Activated naive CD8-positive, alpha-beta T cell treated with anti-CD3 and anti-CD28 coated beads, Interleukin-2, amount 50 U/mL, for 24 hours (primary cell): ENCODE measurements at regions not wholly inside any gene's neighbourhood (a gene's known extent, or its start where the extent isn't known, plus 50 kb on each side); places are given as distances from the start of the nearest gene placed in this dataset.
"Not testable (repeated sequence)": the region's sequence is repeated elsewhere in the genome, so short reads cannot be mapped to it uniquely, and the experiment has no call there.

Experiments
- ATAC-seq: fragments of 150-1000 bp; cut with Tn5 transposase; one replicate; pipeline ENCODE4 v1.10.0; 2021
- DNase-seq: peaks from one replicate; pipeline ENCODE4 v3.0.0; 2021
- H3K27ac Mint-ChIP-seq: one replicate; pipeline ENCODE4 v1.8.0; 2021; ENCODE audit warnings: mild to moderate bottlenecking, mixed read lengths
- H3K27me3 Mint-ChIP-seq: one replicate; pipeline ENCODE4 v1.8.0; 2021; ENCODE audit warnings: mixed read lengths
- H3K36me3 Mint-ChIP-seq: one replicate; pipeline ENCODE4 v1.8.0; 2021; ENCODE audit warnings: low read depth, mixed read lengths
- H3K4me1 Mint-ChIP-seq: one replicate; pipeline ENCODE4 v1.8.0; 2021; ENCODE audit warnings: mixed read lengths
- H3K4me3 Mint-ChIP-seq: one replicate; pipeline ENCODE4 v1.8.0; 2021; ENCODE audit warnings: mild to moderate bottlenecking, moderate library complexity, mixed read lengths
- H3K9me3 Mint-ChIP-seq: one replicate; pipeline ENCODE4 v1.8.0; 2021; ENCODE audit warnings: mixed read lengths

- Mint-ChIP-seq H3K27me3 (no peaks in the 10 kb centered on the region), H3K4me3 (no peak overlapping the region), H3K4me1 (no peaks in the 10 kb centered on the region), H3K27ac (no peak overlapping the region), H3K9me3 (no peaks in the 10 kb centered on the region), H3K36me3 (no peaks in the 10 kb centered on the region)
- DNase-seq = no peak
- no peak for ATAC-seq
Observed at GRCh38 chr6:63486196-63486595, 86.1 kb upstream of the LOC128125822 start.

- H3K4me3 Mint-ChIP-seq = no peak overlapping the region
- H3K4me1 Mint-ChIP-seq = no peaks in the 10 kb centered on the region
- no peak for DNase-seq
- no peaks in the 10 kb centered on the region for H3K9me3 Mint-ChIP-seq
- no peak for ATAC-seq
- H3K36me3 Mint-ChIP-seq = no peaks in the 10 kb centered on the region
- H3K27me3 Mint-ChIP-seq = no peaks in the 10 kb centered on the region
- H3K27ac Mint-ChIP-seq = no peak overlapping the region
Observed at GRCh38 chr6:63487103-63487813, 85.0 kb upstream of the LOC128125822 start.

- Mint-ChIP-seq H3K9me3 (no peaks in the 10 kb centered on the region), H3K4me3 (no peak overlapping the region), H3K27ac (no peak overlapping the region), H3K36me3 (no peaks in the 10 kb centered on the region), H3K4me1 (peaks cover 2% of the 10 kb centered on the region), H3K27me3 (no peaks in the 10 kb centered on the region)
- ATAC-seq = no peak
- DNase-seq = no peak
Observed at GRCh38 chr6:63491119-63491518, 81.2 kb upstream of the LOC128125822 start.

GRCh38 chr6:63492476-63492875, 79.8 kb upstream of the LOC128125822 start:
- Mint-ChIP-seq H3K27me3 (no peaks in the 10 kb centered on the region), H3K9me3 (no peaks in the 10 kb centered on the region), H3K27ac (no peak overlapping the region), H3K4me1 (peaks cover 2% of the 10 kb centered on the region), H3K36me3 (no peaks in the 10 kb centered on the region), H3K4me3 (no peak overlapping the region)
- DNase-seq = no peak
- ATAC-seq = peak; percentile 57

- no peak overlapping the region for H3K4me3 Mint-ChIP-seq
- no peaks in the 10 kb centered on the region for H3K36me3 Mint-ChIP-seq
- ATAC-seq (no peak), DNase-seq (no peak)
- peaks cover 2% of the 10 kb centered on the region for H3K4me1 Mint-ChIP-seq
- H3K27ac Mint-ChIP-seq = no peak overlapping the region
- no peaks in the 10 kb centered on the region for H3K27me3 Mint-ChIP-seq
- H3K9me3 Mint-ChIP-seq = no peaks in the 10 kb centered on the region
Observed at GRCh38 chr6:63493557-63493956, 78.7 kb upstream of the LOC128125822 start.

- Mint-ChIP-seq H3K36me3 (no peaks in the 10 kb centered on the region), H3K4me1 (peaks cover 2% of the 10 kb centered on the region), H3K27ac (no peak overlapping the region), H3K4me3 (no peak overlapping the region), H3K27me3 (no peaks in the 10 kb centered on the region), H3K9me3 (no peaks in the 10 kb centered on the region)
- DNase-seq = no peak
- no peak for ATAC-seq
Observed at GRCh38 chr6:63496361-63496804, 75.9 kb upstream of the LOC128125822 start.

- Mint-ChIP-seq H3K27ac (no peak overlapping the region), H3K4me1 (no peaks in the 10 kb centered on the region)
Observed at GRCh38 chr6:63502156-63502555, 70.1 kb upstream of the LOC128125822 start.

GRCh38 chr6:63503199-63503598, 69.1 kb upstream of the LOC128125822 start:
- Mint-ChIP-seq H3K4me3 (no peak overlapping the region), H3K27me3 (no peaks in the 10 kb centered on the region), H3K36me3 (no peaks in the 10 kb centered on the region), H3K4me1 (no peaks in the 10 kb centered on the region), H3K27ac (no peak overlapping the region), H3K9me3 (no peaks in the 10 kb centered on the region)
- DNase-seq (no peak), ATAC-seq (no peak)

More at GRCh38 chr6:63502156-63502555, 70.1 kb upstream of the LOC128125822 start:
- no peaks in the 10 kb centered on the region for H3K27me3 Mint-ChIP-seq
- H3K9me3 Mint-ChIP-seq = no peaks in the 10 kb centered on the region
- no peak overlapping the region for H3K4me3 Mint-ChIP-seq
- DNase-seq (no peak), ATAC-seq (no peak)
- no peaks in the 10 kb centered on the region for H3K36me3 Mint-ChIP-seq

GRCh38 chr6:63504777-63505384, 67.4 kb upstream of the LOC128125822 start:
- H3K36me3 Mint-ChIP-seq = no peaks in the 10 kb centered on the region
- H3K4me3 Mint-ChIP-seq = no peak overlapping the region
- ATAC-seq (peak; percentile 79), DNase-seq (no peak)
- H3K27ac Mint-ChIP-seq = no peak overlapping the region
- no peaks in the 10 kb centered on the region for H3K27me3 Mint-ChIP-seq
- no peaks in the 10 kb centered on the region for H3K9me3 Mint-ChIP-seq
- H3K4me1 Mint-ChIP-seq = no peaks in the 10 kb centered on the region

- Mint-ChIP-seq H3K4me1 (no peaks in the 10 kb centered on the region), H3K36me3 (no peaks in the 10 kb centered on the region), H3K27me3 (no peaks in the 10 kb centered on the region), H3K9me3 (no peaks in the 10 kb centered on the region), H3K4me3 (no peak overlapping the region), H3K27ac (no peak overlapping the region)
- ATAC-seq (no peak), DNase-seq (no peak)
Observed at GRCh38 chr6:63507096-63507495, 65.2 kb upstream of the LOC128125822 start.

GRCh38 chr6:63509652-63510352, 62.5 kb upstream of the LOC128125822 start:
- H3K9me3 Mint-ChIP-seq = no peaks in the 10 kb centered on the region
- H3K4me1 Mint-ChIP-seq = no peaks in the 10 kb centered on the region
- peaks cover 4% of the 10 kb centered on the region for H3K27me3 Mint-ChIP-seq
- no peak overlapping the region for H3K4me3 Mint-ChIP-seq
- ATAC-seq (no peak), DNase-seq (no peak)
- H3K36me3 Mint-ChIP-seq = no peaks in the 10 kb centered on the region
- H3K27ac Mint-ChIP-seq = no peak overlapping the region

- H3K4me3 Mint-ChIP-seq = no peak overlapping the region
Observed at GRCh38 chr6:63510353-63510686, 62.0 kb upstream of the LOC128125822 start.

GRCh38 chr6:63510849-63511248, 61.4 kb upstream of the LOC128125822 start:
- no peak overlapping the region for H3K4me3 Mint-ChIP-seq
- no peak for ATAC-seq
- H3K4me1 Mint-ChIP-seq = no peaks in the 10 kb centered on the region
- H3K9me3 Mint-ChIP-seq = no peaks in the 10 kb centered on the region
- H3K27ac Mint-ChIP-seq = no peak overlapping the region
- no peak for DNase-seq
- H3K36me3 Mint-ChIP-seq = no peaks in the 10 kb centered on the region
- peaks cover 4% of the 10 kb centered on the region for H3K27me3 Mint-ChIP-seq

More at GRCh38 chr6:63510353-63510686, 62.0 kb upstream of the LOC128125822 start:
- peaks cover 4% of the 10 kb centered on the region for H3K27me3 Mint-ChIP-seq
- no peak overlapping the region for H3K27ac Mint-ChIP-seq
- H3K4me1 Mint-ChIP-seq = no peaks in the 10 kb centered on the region
- H3K9me3 Mint-ChIP-seq = no peaks in the 10 kb centered on the region
- no peaks in the 10 kb centered on the region for H3K36me3 Mint-ChIP-seq
- ATAC-seq (no peak), DNase-seq (no peak)

- H3K4me3 Mint-ChIP-seq = no peak overlapping the region
- H3K27ac Mint-ChIP-seq = no peak overlapping the region
- H3K36me3 Mint-ChIP-seq = no peaks in the 10 kb centered on the region
- DNase-seq (no peak), ATAC-seq (no peak)
- H3K4me1 Mint-ChIP-seq = peaks cover 3% of the 10 kb centered on the region
- H3K9me3 Mint-ChIP-seq = no peaks in the 10 kb centered on the region
- H3K27me3 Mint-ChIP-seq = peaks cover 6% of the 10 kb centered on the region
Observed at GRCh38 chr6:63514488-63515173, 57.6 kb upstream of the LOC128125822 start.

GRCh38 chr6:63515227-63515626, 57.1 kb upstream of the LOC128125822 start:
- H3K4me3 Mint-ChIP-seq, DNase-seq, H3K36me3 Mint-ChIP-seq, H3K9me3 Mint-ChIP-seq, H3K4me1 Mint-ChIP-seq, H3K27ac Mint-ChIP-seq, ATAC-seq, H3K27me3 Mint-ChIP-seq: not testable (repeated sequence)
